GM21528 (cell line): ENCODE measurements at regions not wholly inside any gene's neighbourhood (a gene's known extent, or its start where the extent isn't known, plus 50 kb on each side); places are given as distances from the start of the nearest gene placed in this dataset.
A peak's percentile ranks its signal among the peaks of the same experiment; 100 is the strongest.

Experiments
- ATAC-seq: cut with Tn5 transposase; IDR thresholded peaks from one replicate; pipeline ENCODE4 v1.9.1; 2021; ENCODE audit warnings: mild to moderate bottlenecking, moderate library complexity; ENCODE audit not compliant: unreplicated experiment, low FRiP score

- no peak for ATAC-seq
Measured at GRCh38 chr14:76950055-76951020, 78.2 kb downstream of the IRF2BPL start.

GRCh38 chr14:76948976-76949375, 79.5 kb downstream of the IRF2BPL start:
- no peak for ATAC-seq

DNA sequence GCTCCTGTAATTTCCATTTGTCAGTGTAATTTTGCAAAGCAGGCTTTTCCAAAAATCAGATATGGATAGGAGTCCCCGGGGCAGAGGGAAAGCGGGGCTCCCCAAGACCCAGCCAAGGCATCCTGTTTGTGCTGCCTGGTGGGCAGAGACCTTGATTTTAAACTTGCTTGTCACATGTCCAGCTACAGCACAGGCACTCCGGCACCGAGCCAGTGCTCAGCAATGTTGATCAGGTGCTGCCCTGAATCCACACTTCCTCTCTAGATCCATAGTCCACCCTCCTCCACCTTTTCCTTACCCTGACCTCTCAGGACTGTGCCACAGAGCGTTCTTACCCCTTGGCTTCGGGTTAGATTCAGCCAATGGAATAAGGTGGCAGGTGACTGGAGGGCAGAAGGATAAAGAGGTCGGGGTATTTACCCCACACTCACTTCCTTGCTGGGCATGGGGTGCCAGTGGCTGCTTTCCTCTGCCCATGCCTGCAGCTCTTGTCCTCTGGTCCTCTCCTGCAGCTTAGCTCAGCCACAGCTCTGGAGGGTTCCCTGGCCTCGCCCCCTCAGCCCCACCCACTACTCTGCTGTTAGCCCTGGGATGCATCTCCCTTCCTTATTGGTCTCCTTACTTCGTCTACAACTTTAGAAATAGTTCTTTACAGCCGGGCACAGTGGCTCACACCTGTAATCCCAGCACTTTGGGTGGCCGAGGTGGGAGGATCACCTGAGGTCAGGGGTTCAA, 80.1 kb downstream of the IRF2BPL start:
- no peak for ATAC-seq

GRCh38 chr14:76947838-76948184, 80.7 kb downstream of the IRF2BPL start:
- no peak for ATAC-seq

DNA sequence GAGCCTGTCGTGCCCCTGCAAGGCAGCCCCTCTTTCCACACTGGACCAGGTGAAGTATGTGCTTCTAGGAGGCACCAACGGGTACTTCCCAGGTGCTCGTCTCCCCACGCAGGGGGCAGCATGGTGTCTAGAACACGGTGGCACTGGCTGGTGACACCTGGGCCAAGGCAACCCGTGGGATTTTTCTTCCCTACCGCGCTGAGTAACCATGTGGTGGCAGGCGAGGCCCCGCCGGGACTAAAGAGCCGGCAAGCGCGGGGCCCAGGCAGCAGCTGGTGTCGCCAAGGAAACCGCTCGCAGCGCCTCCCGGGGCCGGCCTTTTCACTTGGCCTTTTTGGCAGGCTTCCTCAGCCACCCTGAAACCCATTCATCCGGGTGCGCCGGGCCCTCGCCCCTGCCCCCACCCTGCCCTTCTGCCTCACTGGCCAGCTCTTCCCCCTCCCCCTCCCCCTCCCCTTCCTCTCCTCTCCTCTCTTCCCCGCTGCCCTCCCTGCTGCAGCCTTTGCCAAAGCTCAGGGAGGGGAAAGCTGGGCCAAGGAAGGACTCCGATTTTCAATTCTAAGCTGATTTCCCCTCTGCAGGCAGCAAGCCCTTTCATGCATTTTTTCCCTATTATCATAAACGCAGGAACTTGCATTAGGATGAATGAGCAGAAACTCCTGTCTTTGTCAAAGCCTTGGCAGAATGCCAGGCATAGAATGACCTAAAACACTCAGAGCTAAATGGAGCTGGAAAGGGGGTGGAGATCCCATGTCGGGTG, 81.2 kb downstream of the IRF2BPL start:
- peak; percentile 89 for ATAC-seq

- no peak for ATAC-seq
Measured at GRCh38 chr14:76946753-76947077, 81.8 kb downstream of the IRF2BPL start.

GRCh38 chr14:76943072-76943471, 85.4 kb downstream of the IRF2BPL start:
- no peak for ATAC-seq

DNA sequence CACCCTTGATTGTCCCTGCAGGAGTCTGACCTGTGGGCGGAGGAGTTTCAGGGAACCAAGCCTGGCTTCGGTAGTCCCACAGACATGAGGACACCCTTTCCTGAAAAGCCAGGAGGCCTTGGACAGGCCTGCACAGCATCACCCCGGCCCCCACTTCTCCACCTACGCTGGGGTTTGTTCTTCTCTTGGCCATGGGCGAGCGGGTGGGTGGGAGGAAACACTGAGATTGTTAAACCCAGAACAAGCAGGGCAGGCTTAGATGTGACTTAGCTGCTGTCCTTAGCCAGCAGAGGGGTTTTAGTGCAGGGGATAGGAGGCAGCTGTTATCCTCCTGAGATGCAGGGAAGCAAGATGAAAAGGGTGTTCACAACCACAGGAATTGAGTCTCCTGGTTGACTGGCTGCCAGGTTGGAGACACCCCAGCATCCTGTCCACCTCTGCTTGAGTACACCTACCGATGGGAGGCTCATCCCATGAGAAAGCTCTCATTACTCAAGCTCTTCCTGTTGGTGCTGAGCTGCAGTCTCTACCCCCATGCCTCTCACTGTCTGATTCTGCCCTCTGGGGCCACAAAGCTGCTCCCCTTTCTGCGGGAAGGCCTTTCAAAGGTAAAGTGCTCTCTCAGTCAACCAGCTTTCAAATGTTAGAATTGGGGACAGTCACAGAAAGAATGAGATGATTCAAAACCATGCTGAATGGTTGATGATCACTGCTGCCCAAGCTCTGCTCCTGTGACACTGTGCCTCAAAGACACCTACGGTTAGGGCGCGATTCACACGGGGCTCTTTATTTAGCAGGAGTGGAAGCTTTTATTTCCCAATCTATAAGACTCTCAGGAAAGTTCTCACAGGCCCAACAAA, 86.3 kb downstream of the IRF2BPL start:
- ATAC-seq, result no peak

DNA sequence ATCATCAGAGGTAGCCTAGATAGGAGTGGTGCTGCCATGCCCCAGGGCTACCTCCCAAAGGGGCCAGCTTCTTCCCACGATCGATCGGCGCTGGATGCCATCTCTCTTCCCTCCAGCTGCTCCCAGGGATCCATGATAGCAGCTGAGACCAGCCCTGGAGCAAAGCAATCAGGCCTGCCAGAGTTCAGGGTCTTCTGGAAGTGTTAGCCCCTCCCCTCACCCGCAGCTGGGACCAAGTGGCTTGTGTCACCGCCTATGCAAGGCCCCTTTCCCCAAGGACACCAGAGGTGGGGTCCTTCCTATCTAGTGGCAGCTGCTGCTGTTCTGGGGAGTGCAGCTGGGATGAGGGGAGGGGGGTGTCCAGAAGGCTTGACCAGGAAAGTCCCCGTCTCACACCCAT, 87.0 kb downstream of the IRF2BPL start:
- ATAC-seq, result no peak

- no peak for ATAC-seq
Measured at GRCh38 chr14:76940021-76940760, 88.3 kb downstream of the IRF2BPL start.

DNA sequence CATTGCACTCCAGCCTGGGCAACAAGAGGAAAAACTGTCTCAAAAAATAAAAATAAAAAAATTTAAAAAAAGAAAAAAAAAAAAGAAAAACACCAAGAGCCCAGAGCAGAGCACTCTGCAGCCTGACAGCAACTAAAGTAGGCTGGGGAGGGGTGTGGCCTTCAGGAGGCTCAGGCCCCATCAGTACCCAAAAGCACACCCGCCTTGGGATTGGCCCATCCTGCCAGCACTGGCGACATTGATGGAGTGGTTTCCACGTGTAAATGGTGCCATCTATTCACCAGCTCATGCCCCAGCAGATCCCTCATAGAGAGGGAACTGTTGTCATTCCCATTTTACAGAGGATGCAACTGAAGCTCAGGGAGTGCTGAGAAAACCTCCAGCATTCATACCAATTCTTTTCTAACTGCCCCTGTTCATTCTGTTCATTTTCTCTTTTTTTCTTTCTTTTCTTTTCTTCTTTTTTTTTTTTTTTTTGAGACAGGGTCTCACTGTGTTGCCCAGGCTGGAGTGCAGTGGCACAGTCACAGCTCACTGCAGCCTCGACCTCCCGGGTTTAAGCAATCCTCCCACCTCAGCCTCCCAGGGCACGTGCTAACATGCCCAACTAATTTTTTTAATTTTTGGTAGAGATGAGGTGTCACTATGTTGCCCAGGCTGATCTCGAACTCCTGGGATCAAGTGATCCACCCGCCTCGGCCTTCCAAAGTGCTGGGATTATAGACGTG, 89.3 kb downstream of the IRF2BPL start:
- ATAC-seq, result no peak

DNA sequence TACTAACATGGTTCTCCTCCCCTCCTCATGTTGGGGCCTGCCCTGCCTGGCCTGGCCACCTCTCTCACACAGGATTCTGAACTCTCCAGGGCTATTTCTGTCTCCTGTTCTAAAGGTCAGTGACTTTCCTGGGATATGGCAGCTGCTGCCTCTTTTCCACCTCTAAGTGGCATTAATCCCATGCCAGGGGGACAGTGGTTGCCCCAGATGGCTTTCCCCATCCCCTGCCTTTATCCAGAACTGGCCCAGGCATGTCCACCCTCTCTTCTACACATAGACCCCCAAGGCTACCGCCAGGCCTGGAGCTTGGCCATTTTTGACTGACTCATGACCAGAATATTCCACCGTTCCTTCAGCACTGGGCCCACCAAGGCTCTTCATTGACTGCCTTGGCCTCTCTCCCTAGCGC, 90.4 kb downstream of the IRF2BPL start:
- ATAC-seq, result no peak

- ATAC-seq, result no peak
Measured at GRCh38 chr14:76937181-76938091, 91.1 kb downstream of the IRF2BPL start.

DNA sequence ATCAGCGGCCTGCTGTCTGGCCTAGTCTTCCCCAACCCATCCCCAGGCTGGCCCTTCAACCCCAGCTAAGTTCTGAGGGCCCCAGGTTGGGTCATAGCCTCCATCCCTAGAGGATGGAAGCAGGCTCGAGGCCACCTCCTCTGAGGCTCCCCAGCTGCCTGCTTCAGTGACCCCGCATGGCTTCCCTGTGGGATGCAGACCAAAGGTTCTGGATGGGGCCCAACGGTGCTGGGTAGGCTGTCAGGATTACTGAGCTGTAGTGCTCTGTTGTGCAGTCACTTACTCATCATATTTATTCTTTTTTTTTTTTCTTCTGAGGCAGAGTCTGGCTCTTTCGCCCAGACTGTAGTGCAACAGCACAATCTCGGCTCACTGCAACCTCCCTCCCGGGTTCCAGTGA, 92.0 kb downstream of the IRF2BPL start:
- ATAC-seq, result no peak

GRCh38 chr14:76933515-76933914, 95.0 kb downstream of the IRF2BPL start:
- no peak for ATAC-seq

- no peak for ATAC-seq
Measured at GRCh38 chr14:76931631-76932402, 96.7 kb downstream of the IRF2BPL start.

DNA sequence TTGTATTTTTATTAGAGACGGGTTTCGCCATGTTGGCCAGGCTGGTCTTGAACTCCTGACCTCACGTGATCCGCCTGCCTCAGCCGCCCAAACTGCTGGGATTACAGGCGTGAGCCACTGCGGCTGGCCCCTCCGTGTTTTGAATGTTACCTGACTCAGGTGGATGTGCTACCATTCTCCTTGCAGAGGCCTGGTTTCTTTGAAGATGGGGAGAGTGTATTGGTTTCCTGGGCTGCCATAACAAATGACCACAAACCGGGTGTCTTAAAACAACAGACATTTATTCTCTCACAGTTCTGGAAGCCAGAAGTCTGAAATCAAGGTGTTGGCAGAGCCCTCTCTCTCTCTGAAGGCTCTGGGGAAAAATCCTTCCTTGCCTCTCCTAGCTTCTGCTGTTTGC, 98.0 kb downstream of the IRF2BPL start:
- no peak for ATAC-seq
